OCI-LY7 (cell line): ENCODE measurements at regions not wholly inside any gene's neighbourhood (a gene's known extent, or its start where the extent isn't known, plus 50 kb on each side); places are given as distances from the start of the nearest gene placed in this dataset.

Experiments
- EZH2phosphoT487 ChIP-seq: fragments of 200-600 bp; sonication (generic); IDR thresholded peaks from 2 replicates; pipeline ENCODE4 v1.6.1; 2018; ENCODE audit warnings: low read depth, borderline replicate concordance, mild to moderate bottlenecking, mixed run types, antibody characterized with exemption, low read length, moderate library complexity, mixed read lengths
- TF ChIP-seq, protein P1 (sequence below): fragments of 200-600 bp; sonication (generic); conservative IDR thresholded peaks from 2 replicates; pipeline ENCODE4 v1.5.1; 2014; ENCODE audit warnings: mild to moderate bottlenecking, antibody characterized with exemption, low read length, moderate library complexity, mixed read lengths

- no peak for TF ChIP-seq EZH2phosphoT487
- TF ChIP-seq, protein P1, sequence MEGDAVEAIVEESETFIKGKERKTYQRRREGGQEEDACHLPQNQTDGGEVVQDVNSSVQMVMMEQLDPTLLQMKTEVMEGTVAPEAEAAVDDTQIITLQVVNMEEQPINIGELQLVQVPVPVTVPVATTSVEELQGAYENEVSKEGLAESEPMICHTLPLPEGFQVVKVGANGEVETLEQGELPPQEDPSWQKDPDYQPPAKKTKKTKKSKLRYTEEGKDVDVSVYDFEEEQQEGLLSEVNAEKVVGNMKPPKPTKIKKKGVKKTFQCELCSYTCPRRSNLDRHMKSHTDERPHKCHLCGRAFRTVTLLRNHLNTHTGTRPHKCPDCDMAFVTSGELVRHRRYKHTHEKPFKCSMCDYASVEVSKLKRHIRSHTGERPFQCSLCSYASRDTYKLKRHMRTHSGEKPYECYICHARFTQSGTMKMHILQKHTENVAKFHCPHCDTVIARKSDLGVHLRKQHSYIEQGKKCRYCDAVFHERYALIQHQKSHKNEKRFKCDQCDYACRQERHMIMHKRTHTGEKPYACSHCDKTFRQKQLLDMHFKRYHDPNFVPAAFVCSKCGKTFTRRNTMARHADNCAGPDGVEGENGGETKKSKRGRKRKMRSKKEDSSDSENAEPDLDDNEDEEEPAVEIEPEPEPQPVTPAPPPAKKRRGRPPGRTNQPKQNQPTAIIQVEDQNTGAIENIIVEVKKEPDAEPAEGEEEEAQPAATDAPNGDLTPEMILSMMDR = no peak
Measured at GRCh38 chr7:67435894-67436535, 439.4 kb downstream of the TYW1 start.
